K562 (cell line): ENCODE measurements at regions not wholly inside any gene's neighbourhood (a gene's known extent, or its start where the extent isn't known, plus 50 kb on each side); places are given as distances from the start of the nearest gene placed in this dataset.

Experiments used
- CGGBP1 ChIP-seq: fragments of 250-450 bp; sonication (Bioruptor Pico); IDR thresholded peaks from 2 replicates; pipeline ENCODE4 v1.9.0; 2021; ENCODE audit warnings: mild to moderate bottlenecking
- CUX1 ChIP-seq: fragments of 200-800 bp; sonication (Bioruptor generic); IDR thresholded peaks from 2 replicates; pipeline ENCODE4 v1.6.1; 2016; ENCODE audit warnings: missing genetic modification characterization, missing compliant biosample characterization
- DMBX1 ChIP-seq: fragments of 250-450 bp; sonication (Bioruptor Pico); IDR thresholded peaks from 2 replicates; pipeline ENCODE4 v1.8.0; 2022; ENCODE audit warnings: inconsistent platforms, mild to moderate bottlenecking, moderate library complexity, borderline replicate concordance
- EHMT2 ChIP-seq: fragments of 450-650 bp; IDR thresholded peaks from 2 replicates; pipeline ENCODE4 v1.6.1; 2018; ENCODE audit warnings: antibody characterized with exemption
- MLLT1 ChIP-seq, 2 experiments: fragments of 450-650 bp; IDR thresholded peaks; 2 replicates each; pipeline ENCODE4 v1.6.1; 2016
- TARDBP ChIP-seq: fragments of 450-650 bp; IDR thresholded peaks from 2 replicates; pipeline ENCODE4 v1.6.1; 2016
- TBL1XR1 ChIP-seq, 2 experiments: IDR thresholded peaks; 2 replicates each; pipeline ENCODE4 v1.6.1; 2012; ENCODE audit warnings: improper control_type of control experiment in 2 of 2, low read length in 2 of 2, mild to moderate bottlenecking in 1 of 2
- ZBTB1 ChIP-seq: sonication (generic); formaldehyde crosslinking; IDR thresholded peaks from 2 replicates; pipeline ENCODE4 v1.8.1; 2023; ENCODE audit warnings: missing genetic modification reagents, low read depth, mild to moderate bottlenecking, borderline replicate concordance
- ZBTB34 ChIP-seq: fragments of 250-450 bp; sonication (Bioruptor Pico); IDR thresholded peaks from 2 replicates; pipeline ENCODE4 v1.8.0; 2021; ENCODE audit warnings: mild to moderate bottlenecking, moderate library complexity
- ZNF512 ChIP-seq: IDR thresholded peaks from 2 replicates; pipeline ENCODE4 v1.6.1; 2016; ENCODE audit warnings: missing genetic modification characterization, missing compliant biosample characterization
- ZNF766 ChIP-seq: fragments of 200-800 bp; sonication (Bioruptor generic); conservative IDR thresholded peaks from 2 replicates; pipeline ENCODE4 v1.6.1; 2016; ENCODE audit warnings: missing genetic modification characterization, missing compliant biosample characterization
- ZSCAN29 ChIP-seq: fragments of 450-650 bp; IDR thresholded peaks from 2 replicates; pipeline ENCODE4 v1.6.1; 2017
- TF ChIP-seq, protein P1 (sequence below): IDR thresholded peaks from 2 replicates; pipeline ENCODE4 v1.6.1; 2012; ENCODE audit warnings: low read depth, low read length, improper control_type of control experiment, borderline replicate concordance
- TF ChIP-seq, protein P2 (sequence below): fragments of 450-650 bp; conservative IDR thresholded peaks from 2 replicates; pipeline ENCODE4 v1.6.1; 2016; ENCODE audit warnings: missing genetic modification characterization, low read depth, mild to moderate bottlenecking, missing compliant biosample characterization, moderate library complexity

DNA sequence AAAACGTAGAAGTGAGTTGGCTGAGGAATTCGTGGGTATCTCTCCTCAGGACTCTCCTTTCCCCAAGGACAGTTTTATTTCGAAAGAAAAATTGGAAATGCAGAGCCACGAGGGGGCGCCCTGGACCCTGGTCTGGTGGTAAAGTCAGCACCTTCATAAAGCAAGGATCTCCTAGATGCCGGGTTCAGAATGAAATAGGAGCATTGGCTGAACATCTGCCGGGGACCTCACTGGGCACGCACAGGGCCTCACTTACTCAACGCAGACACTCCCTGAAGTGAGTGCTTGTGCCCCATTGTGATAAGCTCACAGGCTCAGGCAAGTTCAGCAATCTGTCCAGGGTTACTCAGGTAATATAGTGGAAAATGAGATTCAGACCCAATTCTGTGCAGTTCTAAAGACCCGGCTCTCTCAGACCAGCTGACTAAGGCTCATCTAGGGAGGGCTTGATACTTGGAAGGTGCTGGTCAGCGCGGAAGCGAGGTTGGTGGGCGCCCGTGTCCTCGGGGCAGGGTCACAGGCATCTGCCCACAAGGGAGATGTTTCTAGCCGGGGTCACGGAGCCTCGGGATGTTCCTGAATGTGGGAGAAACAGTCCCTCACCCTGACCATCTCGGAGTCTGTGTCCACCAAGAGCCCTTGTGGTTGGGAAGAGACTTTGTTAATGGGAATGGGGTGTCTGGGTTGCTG is 55.7 kb upstream of the ETV3 start (continued):
- TF ChIP-seq ZNF766 (CRISPR knock-in tag) (no peak), ZNF512 (tag) (no peak), ZBTB1 (no peak), EHMT2 (no peak), CGGBP1 (CRISPR knock-in tag) (no peak), ZSCAN29 (no peak), ZBTB34 (no peak), DMBX1 (CRISPR knock-in tag) (no peak), TBL1XR1 (IDR thresholded peaks at IDR 0.05; ENCODE audit: low read length in 2 of 2) (no peak), MLLT1 (IDR thresholded peaks at IDR 0.05) (no peak), CUX1 (no peak), TARDBP (no peak)
- TF ChIP-seq, protein P1, sequence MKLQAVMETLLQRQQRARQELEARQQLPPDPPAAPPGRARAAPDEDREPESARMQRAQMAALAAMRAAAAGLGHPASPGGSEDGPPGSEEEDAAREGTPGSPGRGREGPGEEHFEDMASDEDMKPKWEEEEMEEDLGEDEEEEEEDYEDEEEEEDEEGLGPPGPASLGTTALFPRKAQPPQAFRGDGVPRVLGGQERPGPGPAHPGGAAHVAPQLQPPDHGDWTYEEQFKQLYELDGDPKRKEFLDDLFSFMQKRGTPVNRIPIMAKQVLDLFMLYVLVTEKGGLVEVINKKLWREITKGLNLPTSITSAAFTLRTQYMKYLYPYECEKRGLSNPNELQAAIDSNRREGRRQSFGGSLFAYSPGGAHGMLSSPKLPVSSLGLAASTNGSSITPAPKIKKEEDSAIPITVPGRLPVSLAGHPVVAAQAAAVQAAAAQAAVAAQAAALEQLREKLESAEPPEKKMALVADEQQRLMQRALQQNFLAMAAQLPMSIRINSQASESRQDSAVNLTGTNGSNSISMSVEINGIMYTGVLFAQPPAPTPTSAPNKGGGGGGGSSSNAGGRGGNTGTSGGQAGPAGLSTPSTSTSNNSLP, result no peak
- TF ChIP-seq, protein P2, sequence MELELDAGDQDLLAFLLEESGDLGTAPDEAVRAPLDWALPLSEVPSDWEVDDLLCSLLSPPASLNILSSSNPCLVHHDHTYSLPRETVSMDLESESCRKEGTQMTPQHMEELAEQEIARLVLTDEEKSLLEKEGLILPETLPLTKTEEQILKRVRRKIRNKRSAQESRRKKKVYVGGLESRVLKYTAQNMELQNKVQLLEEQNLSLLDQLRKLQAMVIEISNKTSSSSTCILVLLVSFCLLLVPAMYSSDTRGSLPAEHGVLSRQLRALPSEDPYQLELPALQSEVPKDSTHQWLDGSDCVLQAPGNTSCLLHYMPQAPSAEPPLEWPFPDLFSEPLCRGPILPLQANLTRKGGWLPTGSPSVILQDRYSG (tag), result no peak
